Ovary (tissue), 7 donors: ENCODE measurements at regions not wholly inside any gene's neighbourhood (a gene's known extent, or its start where the extent isn't known, plus 50 kb on each side); places are given as distances from the start of the nearest gene placed in this dataset.

Source experiments
- DNase-seq, 5 donors: peaks; one replicate each; pipeline ENCODE4 v3.0.0-alpha.2; 2019 to 2020
- H3K27ac ChIP-seq, 2 donors: fragments of 200-600 bp; one replicate each; pipeline versions ENCODE4 v1.5.1 to v1.8.0; 2019 to 2022
- H3K27me3 ChIP-seq: fragments of 200-600 bp; one replicate; pipeline ENCODE4 v1.8.0; 2022
- H3K36me3 ChIP-seq: fragments of 200-600 bp; sonication (generic); one replicate; pipeline ENCODE4 v1.5.1; 2019
- H3K4me1 ChIP-seq: one replicate; pipeline ENCODE4 v1.8.1; 2013; ENCODE audit warnings: mild to moderate bottlenecking, moderate library complexity; ENCODE audit not compliant: insufficient read depth
- H3K4me3 ChIP-seq: fragments of 200-600 bp; sonication (generic); one replicate; pipeline ENCODE4 v1.5.1; 2017
- H3K9me3 ChIP-seq, 2 donors: fragments of 200-600 bp in 1 of 2; sonication (generic) in 1 of 2; one replicate each; pipeline versions ENCODE4 v1.5.1 to v1.8.1; 2013 to 2019; ENCODE audit warnings: mild to moderate bottlenecking in 1 of 2, moderate library complexity in 1 of 2
- EP300 ChIP-seq: sonication (generic); formaldehyde crosslinking; IDR thresholded peaks from one replicate; pipeline ENCODE4 v1.6.1; 2017; ENCODE audit warnings: antibody characterized with exemption
- POLR2A ChIP-seq: fragments of 450-650 bp; IDR thresholded peaks from one replicate; pipeline ENCODE4 v1.6.1; 2017; ENCODE audit warnings: antibody characterized with exemption, mild to moderate bottlenecking, moderate library complexity
- WGBS, 3 donors: extraction: QIAGEN DNeasy Blood & Tissue Kit in 1 of 3; methylation state at CpG; one replicate each; pipeline versions ENCODE4 v1.1.5 to v1.1.7; 2013 to 2017; 5-methylcytosine and 5-hydroxymethylcytosine counted together
- intact Hi-C, 4 donors: fragments of 100-400 bp; cut with DNase I; formaldehyde crosslinking; loops; one replicate each; pipeline versions ENCODE4 v1.11.0 to v1.15.1; 2022 to 2023
- TF ChIP-seq, protein P1 (sequence below), 3 donors: fragments of 450-650 bp in 2 of 3; fragments of 200-600 bp in 1 of 3; IDR thresholded peaks; one replicate each; pipeline versions ENCODE4 v1.5.1 to v1.8.0; 2016 to 2022; ENCODE audit warnings: antibody characterized with exemption in 3 of 3, mild to moderate bottlenecking in 1 of 3
- donor health status: DM: no; HTN: no; CAD: no; lungs with moderate emphysema.
- donor health status: DM: no; HTN: no; CAD: no.
- donor health status: Bipolar disorder and iron deficiency.
- donor health status: DM: no; HTN: no; CAD: no.
- donor health status: DM: yes; HTN: yes; CAD: no.

DNA sequence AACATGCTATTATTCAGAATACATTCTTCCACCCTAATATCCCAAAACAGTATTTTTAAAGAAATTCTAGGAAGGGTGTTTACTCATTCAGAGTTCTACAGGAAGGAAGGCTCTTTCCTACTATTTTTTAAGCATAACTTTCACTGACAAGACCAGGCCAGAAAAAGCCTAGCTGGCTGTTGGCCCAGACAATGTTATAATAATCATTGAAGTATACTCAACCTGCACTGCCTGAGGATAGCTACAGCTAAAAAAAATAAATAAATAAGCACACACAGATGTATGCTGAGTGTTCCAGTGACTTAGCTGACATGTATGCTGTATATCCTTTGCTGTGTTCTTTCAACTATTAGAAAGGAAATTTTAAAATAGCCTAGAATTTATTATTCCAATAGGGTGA is 145.8 kb upstream of the SPRY1 start:
- no peaks in the 10 kb centered on the region for H3K36me3 ChIP-seq
- DNase-seq: peak; percentile 19 to 61 (median 42)

DNA sequence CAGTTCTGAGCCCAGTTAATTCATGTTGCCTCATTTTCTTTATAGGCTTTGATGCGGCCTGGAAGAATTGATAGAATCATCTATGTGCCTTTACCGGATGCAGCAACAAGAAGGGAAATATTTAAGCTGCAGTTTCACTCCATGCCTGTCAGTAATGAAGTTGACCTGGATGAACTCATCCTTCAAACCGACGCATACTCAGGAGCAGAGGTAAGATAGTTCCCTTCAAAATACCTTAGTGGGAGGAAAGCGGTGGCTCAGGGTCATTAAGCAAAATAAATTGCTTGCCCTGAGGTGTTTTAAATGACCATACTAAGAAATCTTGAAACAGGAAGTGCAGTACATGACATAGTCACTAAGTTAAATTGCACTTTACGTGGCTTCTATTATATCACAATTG is 140.6 kb upstream of the SPRY1 start:
- TF ChIP-seq POLR2A (no peak), EP300 (no peak)
- TF ChIP-seq, protein P1, sequence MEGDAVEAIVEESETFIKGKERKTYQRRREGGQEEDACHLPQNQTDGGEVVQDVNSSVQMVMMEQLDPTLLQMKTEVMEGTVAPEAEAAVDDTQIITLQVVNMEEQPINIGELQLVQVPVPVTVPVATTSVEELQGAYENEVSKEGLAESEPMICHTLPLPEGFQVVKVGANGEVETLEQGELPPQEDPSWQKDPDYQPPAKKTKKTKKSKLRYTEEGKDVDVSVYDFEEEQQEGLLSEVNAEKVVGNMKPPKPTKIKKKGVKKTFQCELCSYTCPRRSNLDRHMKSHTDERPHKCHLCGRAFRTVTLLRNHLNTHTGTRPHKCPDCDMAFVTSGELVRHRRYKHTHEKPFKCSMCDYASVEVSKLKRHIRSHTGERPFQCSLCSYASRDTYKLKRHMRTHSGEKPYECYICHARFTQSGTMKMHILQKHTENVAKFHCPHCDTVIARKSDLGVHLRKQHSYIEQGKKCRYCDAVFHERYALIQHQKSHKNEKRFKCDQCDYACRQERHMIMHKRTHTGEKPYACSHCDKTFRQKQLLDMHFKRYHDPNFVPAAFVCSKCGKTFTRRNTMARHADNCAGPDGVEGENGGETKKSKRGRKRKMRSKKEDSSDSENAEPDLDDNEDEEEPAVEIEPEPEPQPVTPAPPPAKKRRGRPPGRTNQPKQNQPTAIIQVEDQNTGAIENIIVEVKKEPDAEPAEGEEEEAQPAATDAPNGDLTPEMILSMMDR (IDR thresholded peaks at IDR 0.05): no peak
- Histone ChIP-seq H3K4me1 (no peaks in the 10 kb centered on the region), H3K27ac (no peak overlapping the region), H3K4me3 (no peak overlapping the region), H3K27me3 (no peaks in the 10 kb centered on the region), H3K36me3 (no peaks in the 10 kb centered on the region), H3K9me3 (no peaks in the 10 kb centered on the region)
- WGBS, 3 donors: 91 to 93% (median 92%) methylated on average over 6 of the region's 6 CpGs
- DNase-seq: no peak
- intact Hi-C loops: no loop called here

More for the DNA sequence above, 145.8 kb upstream of the SPRY1 start:
- no peaks in the 10 kb centered on the region for H3K4me1 ChIP-seq
- intact Hi-C loops: no loop called here
- no peak overlapping the region for H3K4me3 ChIP-seq
- no peak overlapping the region for H3K27ac ChIP-seq
- no peaks in the 10 kb centered on the region for H3K27me3 ChIP-seq
- TF ChIP-seq EP300 (no peak), POLR2A (no peak)
- TF ChIP-seq, protein P1 (IDR thresholded peaks at IDR 0.05): no peak
- no peaks in the 10 kb centered on the region for H3K9me3 ChIP-seq

DNA sequence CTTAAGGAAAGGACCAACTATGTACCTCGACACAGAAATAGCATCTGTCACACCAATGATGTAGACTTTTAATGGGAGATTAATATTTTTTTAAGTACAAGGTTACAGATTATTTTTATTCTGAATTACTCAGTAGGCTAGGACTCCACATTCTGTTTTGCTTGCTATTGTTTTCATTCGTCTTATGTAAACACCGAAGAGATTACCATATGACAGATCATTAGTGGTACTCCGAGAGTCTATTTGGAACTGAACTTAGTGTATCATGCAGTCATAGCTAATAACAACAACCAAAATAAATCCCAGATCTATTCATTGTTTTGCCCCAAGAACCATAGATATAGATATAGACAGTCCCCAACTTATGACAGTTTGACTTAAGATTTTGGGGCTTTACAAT is 139.7 kb upstream of the SPRY1 start:
- Histone ChIP-seq H3K9me3 (no peaks in the 10 kb centered on the region), H3K4me1 (no peaks in the 10 kb centered on the region), H3K36me3 (no peaks in the 10 kb centered on the region), H3K4me3 (no peak overlapping the region), H3K27ac (no peak overlapping the region), H3K27me3 (no peaks in the 10 kb centered on the region)
- intact Hi-C loops: no loop called here
- no peak for DNase-seq
- WGBS, 3 donors: 62 to 81% (median 72%) methylated on average over 4 of the region's 4 CpGs
- TF ChIP-seq, protein P1 (IDR thresholded peaks at IDR 0.05): no peak

GRCh38 chr4:123257591-123257990 is 139.0 kb upstream of the SPRY1 start:
- DNase-seq: no peak
- Histone ChIP-seq H3K4me1 (no peaks in the 10 kb centered on the region), H3K4me3 (no peak overlapping the region), H3K27me3 (no peaks in the 10 kb centered on the region), H3K36me3 (no peaks in the 10 kb centered on the region), H3K27ac (no peak overlapping the region), H3K9me3 (no peaks in the 10 kb centered on the region)
- TF ChIP-seq POLR2A (no peak), EP300 (no peak)
- TF ChIP-seq, protein P1 (IDR thresholded peaks at IDR 0.05): no peak
- intact Hi-C loops: no loop called here
- WGBS, 3 donors: 45 to 57% (median 49%) methylated on average over 4 of the region's 4 CpGs
